ENCODE measurements at regions not wholly inside any gene's neighbourhood (a gene's known extent, or its start where the extent isn't known, plus 50 kb on each side); places are given as distances from the start of the nearest gene placed in this dataset.

DNA sequence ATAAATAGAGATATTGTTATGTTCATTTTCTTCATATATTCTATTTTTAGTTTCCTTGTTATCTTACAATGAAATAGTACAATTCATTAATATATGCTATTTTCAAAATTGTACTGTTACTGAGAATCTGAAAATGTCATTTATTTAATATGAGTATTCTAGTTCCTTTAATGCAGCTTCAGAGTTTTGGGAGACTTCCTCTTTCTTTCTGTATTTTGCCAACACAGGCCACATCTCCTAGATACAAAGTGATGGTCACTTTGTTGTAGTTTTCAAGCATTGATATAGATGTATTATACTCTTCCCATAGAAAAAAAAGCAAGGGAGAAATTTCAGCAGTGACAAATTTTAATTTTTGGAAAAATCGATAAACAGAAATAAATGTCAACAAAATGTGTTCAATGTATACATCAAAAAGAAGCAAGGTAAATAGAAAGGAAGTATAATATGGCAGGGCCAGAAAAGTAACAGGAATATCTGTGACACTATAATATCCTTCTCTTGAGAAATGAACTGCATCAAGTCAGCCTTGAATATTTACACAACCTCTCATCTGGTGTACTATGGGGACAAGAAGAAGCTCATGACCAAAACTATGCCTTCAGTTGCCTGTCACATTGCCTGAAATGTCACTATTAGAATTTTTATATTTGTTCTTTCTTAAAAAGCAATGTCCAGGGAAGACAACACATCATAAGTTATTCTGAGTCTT, 396.0 kb downstream of the TBC1D32 start:
- Histone ChIP-seq H3K4me3 (replicated peaks in 1 of 3; ENCODE audit: insufficient read depth in 1 of 3, low read depth in 2 of 3, low read length in 3 of 3) (no peak overlapping the region), H3K36me3 (replicated peaks in 1 of 2; ENCODE audit: control insufficient read depth in 1 of 2, insufficient read depth in 2 of 2, low read length in 2 of 2) (no peaks in the 10 kb centered on the region), H3K4me1 (ENCODE audit: insufficient read depth, low read length) (no peaks in the 10 kb centered on the region), H3K9ac (ENCODE audit: insufficient read depth, low read depth, low read length) (no peak overlapping the region), H2AFZ (ENCODE audit: low read length) (no peak overlapping the region), H3K4me2 (ENCODE audit: low read depth, low read length) (no peak overlapping the region), H4K20me1 (ENCODE audit: insufficient read depth, low read length) (no peaks in the 10 kb centered on the region), H3K27ac (ENCODE audit: extremely low read length, insufficient read depth, low read length) (no peak overlapping the region), H3K9me3 (ENCODE audit: low read length) (no peaks in the 10 kb centered on the region), H3K27me3 (ENCODE audit: control insufficient read depth in 1 of 2, insufficient read depth in 2 of 2, low read length in 2 of 2) (no peaks in the 10 kb centered on the region), H3K79me2 (ENCODE audit: insufficient read depth, low read length) (no peaks in the 10 kb centered on the region)
- DNase-seq (ENCODE audit: low spot score) (no peak), FAIRE-seq (no peak), ATAC-seq (no peak)
- intact Hi-C loops (cut with micrococcal nuclease; ENCODE audit: unreplicated experiment), result no loop called here
- in situ Hi-C loops (cut with HindIII; ENCODE audit: extremely low pct_ligation_motif_present, low pct_unique_long_range_greater_than_20kb), result no loop called here
- 0% methylated on average over 1 of the region's 1 CpG for WGBS (ENCODE audit: low lambda C conversion rate)
- BruUV-seq (replicated peaks), result no TSS peak
- ChIA-PET CTCF (ENCODE audit: low intra/inter-chr PET ratio, low total read pairs) (no interaction called here), POLR2A (no interaction called here)
- TF ChIP-seq DMAP1 (CRISPR knock-in tag; IDR thresholded peaks at IDR 0.05), result no peak
- no peak for TF ChIP-seq ZNF34 (CRISPR knock-in tag; IDR thresholded peaks at IDR 0.05; ENCODE audit: borderline replicate concordance)
- no peak for TF ChIP-seq HNF4G (IDR thresholded peaks at IDR 0.05; ENCODE audit: borderline replicate concordance, low read depth, low read length)
- TF ChIP-seq HNF4G (CRISPR knock-in tag; IDR thresholded peaks at IDR 0.05; ENCODE audit: borderline replicate concordance, low read depth), result no peak
- TF ChIP-seq, protein P1, sequence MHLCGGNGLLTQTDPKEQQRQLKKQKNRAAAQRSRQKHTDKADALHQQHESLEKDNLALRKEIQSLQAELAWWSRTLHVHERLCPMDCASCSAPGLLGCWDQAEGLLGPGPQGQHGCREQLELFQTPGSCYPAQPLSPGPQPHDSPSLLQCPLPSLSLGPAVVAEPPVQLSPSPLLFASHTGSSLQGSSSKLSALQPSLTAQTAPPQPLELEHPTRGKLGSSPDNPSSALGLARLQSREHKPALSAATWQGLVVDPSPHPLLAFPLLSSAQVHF (CRISPR knock-in tag; IDR thresholded peaks at IDR 0.05), result no peak
- no peak for TF ChIP-seq FOXP1 (IDR thresholded peaks at IDR 0.05)
- no peak for TF ChIP-seq FOXP1 (CRISPR knock-in tag; IDR thresholded peaks at IDR 0.05)
- TF ChIP-seq, protein P2, sequence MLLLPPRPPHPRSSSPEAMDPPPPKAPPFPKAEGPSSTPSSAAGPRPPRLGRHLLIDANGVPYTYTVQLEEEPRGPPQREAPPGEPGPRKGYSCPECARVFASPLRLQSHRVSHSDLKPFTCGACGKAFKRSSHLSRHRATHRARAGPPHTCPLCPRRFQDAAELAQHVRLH (CRISPR knock-in tag; IDR thresholded peaks at IDR 0.05; ENCODE audit: borderline replicate concordance, low read depth), result no peak
- TF ChIP-seq SP4 (CRISPR knock-in tag; IDR thresholded peaks at IDR 0.05), result no peak
- no peak for TF ChIP-seq ELF1 (CRISPR knock-in tag; IDR thresholded peaks at IDR 0.05)
- no peak for TF ChIP-seq ATF5 (CRISPR knock-in tag; IDR thresholded peaks at IDR 0.05; ENCODE audit: low read depth)
- TF ChIP-seq, protein P3, sequence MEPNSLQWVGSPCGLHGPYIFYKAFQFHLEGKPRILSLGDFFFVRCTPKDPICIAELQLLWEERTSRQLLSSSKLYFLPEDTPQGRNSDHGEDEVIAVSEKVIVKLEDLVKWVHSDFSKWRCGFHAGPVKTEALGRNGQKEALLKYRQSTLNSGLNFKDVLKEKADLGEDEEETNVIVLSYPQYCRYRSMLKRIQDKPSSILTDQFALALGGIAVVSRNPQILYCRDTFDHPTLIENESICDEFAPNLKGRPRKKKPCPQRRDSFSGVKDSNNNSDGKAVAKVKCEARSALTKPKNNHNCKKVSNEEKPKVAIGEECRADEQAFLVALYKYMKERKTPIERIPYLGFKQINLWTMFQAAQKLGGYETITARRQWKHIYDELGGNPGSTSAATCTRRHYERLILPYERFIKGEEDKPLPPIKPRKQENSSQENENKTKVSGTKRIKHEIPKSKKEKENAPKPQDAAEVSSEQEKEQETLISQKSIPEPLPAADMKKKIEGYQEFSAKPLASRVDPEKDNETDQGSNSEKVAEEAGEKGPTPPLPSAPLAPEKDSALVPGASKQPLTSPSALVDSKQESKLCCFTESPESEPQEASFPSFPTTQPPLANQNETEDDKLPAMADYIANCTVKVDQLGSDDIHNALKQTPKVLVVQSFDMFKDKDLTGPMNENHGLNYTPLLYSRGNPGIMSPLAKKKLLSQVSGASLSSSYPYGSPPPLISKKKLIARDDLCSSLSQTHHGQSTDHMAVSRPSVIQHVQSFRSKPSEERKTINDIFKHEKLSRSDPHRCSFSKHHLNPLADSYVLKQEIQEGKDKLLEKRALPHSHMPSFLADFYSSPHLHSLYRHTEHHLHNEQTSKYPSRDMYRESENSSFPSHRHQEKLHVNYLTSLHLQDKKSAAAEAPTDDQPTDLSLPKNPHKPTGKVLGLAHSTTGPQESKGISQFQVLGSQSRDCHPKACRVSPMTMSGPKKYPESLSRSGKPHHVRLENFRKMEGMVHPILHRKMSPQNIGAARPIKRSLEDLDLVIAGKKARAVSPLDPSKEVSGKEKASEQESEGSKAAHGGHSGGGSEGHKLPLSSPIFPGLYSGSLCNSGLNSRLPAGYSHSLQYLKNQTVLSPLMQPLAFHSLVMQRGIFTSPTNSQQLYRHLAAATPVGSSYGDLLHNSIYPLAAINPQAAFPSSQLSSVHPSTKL (CRISPR knock-in tag; IDR thresholded peaks at IDR 0.05), result no peak
- no peak for TF ChIP-seq ZSCAN20 (CRISPR knock-in tag; IDR thresholded peaks at IDR 0.05; ENCODE audit: borderline replicate concordance)
- TF ChIP-seq ZNF687 (CRISPR knock-in tag; IDR thresholded peaks at IDR 0.05), result no peak
- no peak for TF ChIP-seq ZNF30 (CRISPR knock-in tag; IDR thresholded peaks at IDR 0.05)
- TF ChIP-seq ATAD3A (CRISPR knock-in tag; IDR thresholded peaks at IDR 0.05), result no peak
- TF ChIP-seq ZNF772 (CRISPR knock-in tag; IDR thresholded peaks at IDR 0.05), result no peak
